Progenitor cell of endocrine pancreas (in vitro differentiated cells): ENCODE measurements at regions not wholly inside any gene's neighbourhood (a gene's known extent, or its start where the extent isn't known, plus 50 kb on each side); places are given as distances from the start of the nearest gene placed in this dataset.

ENCODE experiments used
- DNase-seq: peaks from one replicate; pipeline ENCODE4 v3.0.0; 2021; ENCODE audit warnings: low spot score; ENCODE audit not compliant: unreplicated experiment
- H3K27ac Mint-ChIP-seq: 2 replicates; pipeline ENCODE4 v1.8.0; 2021; ENCODE audit warnings: mild to moderate bottlenecking, moderate library complexity, mixed read lengths
- H3K27me3 Mint-ChIP-seq: 2 replicates; pipeline ENCODE4 v1.8.0; 2021; ENCODE audit warnings: mixed read lengths
- H3K36me3 Mint-ChIP-seq: 2 replicates; pipeline ENCODE4 v1.8.0; 2022; ENCODE audit warnings: mixed read lengths; ENCODE audit not compliant: insufficient read depth
- H3K4me1 Mint-ChIP-seq: 2 replicates; pipeline ENCODE4 v1.8.0; 2021; ENCODE audit warnings: low read depth, mixed read lengths
- H3K4me3 Mint-ChIP-seq: 2 replicates; pipeline ENCODE4 v1.8.0; 2021; ENCODE audit warnings: low read depth, mild to moderate bottlenecking, moderate library complexity, mixed read lengths
- H3K9me3 Mint-ChIP-seq: 2 replicates; pipeline ENCODE4 v1.8.0; 2021; ENCODE audit warnings: low read depth, mixed read lengths
- TF ChIP-seq, protein P1 (sequence below): fragments of 200-600 bp; sonication (generic); IDR thresholded peaks from one replicate; pipeline ENCODE4 v1.5.0; 2021; ENCODE audit warnings: antibody characterized with exemption, mild to moderate bottlenecking; ENCODE audit not compliant: unreplicated experiment

DNA sequence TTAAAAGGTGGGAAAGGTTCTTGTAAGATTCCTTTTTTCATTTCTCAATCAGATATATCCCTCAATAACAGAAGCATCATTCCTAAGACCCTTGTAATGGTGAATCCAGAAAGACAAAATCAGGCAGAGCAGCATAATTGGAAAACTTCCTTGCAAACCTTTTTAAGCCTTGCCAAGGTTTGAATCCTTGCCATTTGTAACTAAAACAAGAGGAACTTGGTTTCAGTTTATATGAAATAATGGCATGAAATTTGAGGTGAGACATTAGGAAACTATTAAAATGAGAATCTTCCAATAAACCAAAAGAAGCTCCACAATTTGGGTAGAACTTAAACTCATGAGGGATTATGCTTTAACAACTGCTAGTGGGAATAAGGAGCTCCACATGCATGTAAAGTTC is 384.7 kb upstream of the SMC2 start:
- Mint-ChIP-seq H3K9me3 (peaks cover 3% of the 10 kb centered on the region), H3K4me3 (no peak overlapping the region), H3K4me1 (peaks cover 3% of the 10 kb centered on the region), H3K36me3 (no peaks in the 10 kb centered on the region), H3K27ac (no peak overlapping the region), H3K27me3 (no peaks in the 10 kb centered on the region)
- no peak for DNase-seq
- TF ChIP-seq, protein P1, sequence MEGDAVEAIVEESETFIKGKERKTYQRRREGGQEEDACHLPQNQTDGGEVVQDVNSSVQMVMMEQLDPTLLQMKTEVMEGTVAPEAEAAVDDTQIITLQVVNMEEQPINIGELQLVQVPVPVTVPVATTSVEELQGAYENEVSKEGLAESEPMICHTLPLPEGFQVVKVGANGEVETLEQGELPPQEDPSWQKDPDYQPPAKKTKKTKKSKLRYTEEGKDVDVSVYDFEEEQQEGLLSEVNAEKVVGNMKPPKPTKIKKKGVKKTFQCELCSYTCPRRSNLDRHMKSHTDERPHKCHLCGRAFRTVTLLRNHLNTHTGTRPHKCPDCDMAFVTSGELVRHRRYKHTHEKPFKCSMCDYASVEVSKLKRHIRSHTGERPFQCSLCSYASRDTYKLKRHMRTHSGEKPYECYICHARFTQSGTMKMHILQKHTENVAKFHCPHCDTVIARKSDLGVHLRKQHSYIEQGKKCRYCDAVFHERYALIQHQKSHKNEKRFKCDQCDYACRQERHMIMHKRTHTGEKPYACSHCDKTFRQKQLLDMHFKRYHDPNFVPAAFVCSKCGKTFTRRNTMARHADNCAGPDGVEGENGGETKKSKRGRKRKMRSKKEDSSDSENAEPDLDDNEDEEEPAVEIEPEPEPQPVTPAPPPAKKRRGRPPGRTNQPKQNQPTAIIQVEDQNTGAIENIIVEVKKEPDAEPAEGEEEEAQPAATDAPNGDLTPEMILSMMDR = no peak

GRCh38 chr9:103713631-103714030 is 380.5 kb upstream of the SMC2 start:
- no peak for DNase-seq
- H3K27me3 Mint-ChIP-seq = no peaks in the 10 kb centered on the region
- H3K4me3 Mint-ChIP-seq = no peak overlapping the region
- H3K9me3 Mint-ChIP-seq = peaks cover 3% of the 10 kb centered on the region
- no peaks in the 10 kb centered on the region for H3K36me3 Mint-ChIP-seq
- TF ChIP-seq, protein P1 = no peak
- H3K27ac Mint-ChIP-seq = no peak overlapping the region
- no peaks in the 10 kb centered on the region for H3K4me1 Mint-ChIP-seq

GRCh38 chr9:103714992-103715391 is 379.1 kb upstream of the SMC2 start:
- Mint-ChIP-seq H3K27ac (no peak overlapping the region), H3K36me3 (no peaks in the 10 kb centered on the region)

GRCh38 chr9:103721056-103721455 is 373.1 kb upstream of the SMC2 start:
- no peaks in the 10 kb centered on the region for H3K4me1 Mint-ChIP-seq
- TF ChIP-seq, protein P1 = no peak
- H3K27ac Mint-ChIP-seq = no peak overlapping the region
- DNase-seq = no peak
- H3K27me3 Mint-ChIP-seq = no peaks in the 10 kb centered on the region
- H3K4me3 Mint-ChIP-seq = no peak overlapping the region
- no peaks in the 10 kb centered on the region for H3K9me3 Mint-ChIP-seq
- H3K36me3 Mint-ChIP-seq = no peaks in the 10 kb centered on the region

More at GRCh38 chr9:103714992-103715391, 379.1 kb upstream of the SMC2 start:
- Mint-ChIP-seq H3K4me1 (no peaks in the 10 kb centered on the region), H3K27me3 (no peaks in the 10 kb centered on the region), H3K4me3 (no peak overlapping the region), H3K9me3 (peaks cover 3% of the 10 kb centered on the region)
- DNase-seq = no peak
- TF ChIP-seq, protein P1 = no peak

- DNase-seq = no peak
- Mint-ChIP-seq H3K4me1 (no peaks in the 10 kb centered on the region), H3K27ac (no peak overlapping the region), H3K9me3 (no peaks in the 10 kb centered on the region), H3K36me3 (no peaks in the 10 kb centered on the region), H3K27me3 (no peaks in the 10 kb centered on the region), H3K4me3 (no peak overlapping the region)
- TF ChIP-seq, protein P1 = no peak
Measured at GRCh38 chr9:103730866-103731265, 363.2 kb upstream of the SMC2 start.
